Osteocyte (in vitro differentiated cells): ENCODE measurements at regions not wholly inside any gene's neighbourhood (a gene's known extent, or its start where the extent isn't known, plus 50 kb on each side); places are given as distances from the start of the nearest gene placed in this dataset.
A peak's percentile ranks its signal among the peaks of the same experiment; 100 is the strongest.

Source experiments
- DNase-seq: peaks from one replicate; pipeline ENCODE4 v3.0.0; 2021; ENCODE audit warnings: mixed read lengths; ENCODE audit not compliant: unreplicated experiment; ENCODE audit errors: extremely low spot score
- H3K27ac Mint-ChIP-seq: one replicate; pipeline ENCODE4 v1.8.0; 2021; ENCODE audit warnings: mild to moderate bottlenecking, mixed read lengths; ENCODE audit not compliant: unreplicated experiment
- H3K27me3 Mint-ChIP-seq: one replicate; pipeline ENCODE4 v1.8.0; 2021; ENCODE audit warnings: mixed read lengths; ENCODE audit not compliant: unreplicated experiment
- H3K36me3 Mint-ChIP-seq: one replicate; pipeline ENCODE4 v1.8.0; 2021; ENCODE audit warnings: mixed read lengths; ENCODE audit not compliant: unreplicated experiment
- H3K4me1 Mint-ChIP-seq: one replicate; pipeline ENCODE4 v1.8.0; 2021; ENCODE audit warnings: mixed read lengths; ENCODE audit not compliant: unreplicated experiment
- H3K4me3 Mint-ChIP-seq: one replicate; pipeline ENCODE4 v1.8.0; 2021; ENCODE audit warnings: mild to moderate bottlenecking, moderate library complexity, mixed read lengths; ENCODE audit not compliant: unreplicated experiment
- H3K9me3 Mint-ChIP-seq: one replicate; pipeline ENCODE4 v1.8.0; 2021; ENCODE audit warnings: mixed read lengths; ENCODE audit not compliant: unreplicated experiment
- TF ChIP-seq, protein P1 (sequence below): fragments of 200-600 bp; sonication (generic); IDR thresholded peaks from 2 replicates; pipeline ENCODE4 v1.5.0; 2021; ENCODE audit warnings: antibody characterized with exemption, mild to moderate bottlenecking, moderate library complexity

DNA sequence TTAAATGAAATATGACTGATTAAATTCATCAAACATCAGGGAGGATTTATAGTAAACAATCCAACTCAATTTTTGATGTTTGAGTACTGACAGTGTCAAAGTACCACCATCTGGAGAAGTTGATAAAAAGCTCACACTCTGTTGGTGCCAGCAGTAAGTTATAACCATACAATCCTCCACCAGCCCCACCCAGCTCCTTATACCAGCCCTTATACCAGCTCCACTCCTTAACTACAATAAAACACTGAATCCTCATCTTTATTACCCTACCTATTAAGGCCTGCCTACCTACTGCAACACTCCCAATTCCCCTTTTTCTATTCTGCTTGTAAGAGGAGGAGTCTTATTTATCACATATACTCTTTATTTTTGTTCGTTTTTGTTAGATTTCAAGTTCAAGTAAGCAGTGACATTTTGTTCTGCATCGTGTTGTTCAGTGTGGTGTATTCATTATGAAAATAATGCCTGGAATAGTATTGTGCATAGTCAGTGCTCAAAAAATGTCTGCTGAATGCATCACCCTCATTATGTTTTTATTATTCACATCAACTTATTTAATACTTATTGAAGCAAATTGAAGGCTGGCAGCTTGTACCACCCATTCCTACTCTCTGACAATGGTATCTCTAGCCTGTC, 954.7 kb upstream of the ADGRB3 start:
- Mint-ChIP-seq H3K4me1 (peaks cover 28% of the 10 kb centered on the region), H3K27me3 (no peaks in the 10 kb centered on the region), H3K36me3 (peaks cover 15% of the 10 kb centered on the region), H3K27ac (peak overlapping the region; percentile 77), H3K4me3 (no peak overlapping the region), H3K9me3 (peaks cover 12% of the 10 kb centered on the region)
- TF ChIP-seq, protein P1, sequence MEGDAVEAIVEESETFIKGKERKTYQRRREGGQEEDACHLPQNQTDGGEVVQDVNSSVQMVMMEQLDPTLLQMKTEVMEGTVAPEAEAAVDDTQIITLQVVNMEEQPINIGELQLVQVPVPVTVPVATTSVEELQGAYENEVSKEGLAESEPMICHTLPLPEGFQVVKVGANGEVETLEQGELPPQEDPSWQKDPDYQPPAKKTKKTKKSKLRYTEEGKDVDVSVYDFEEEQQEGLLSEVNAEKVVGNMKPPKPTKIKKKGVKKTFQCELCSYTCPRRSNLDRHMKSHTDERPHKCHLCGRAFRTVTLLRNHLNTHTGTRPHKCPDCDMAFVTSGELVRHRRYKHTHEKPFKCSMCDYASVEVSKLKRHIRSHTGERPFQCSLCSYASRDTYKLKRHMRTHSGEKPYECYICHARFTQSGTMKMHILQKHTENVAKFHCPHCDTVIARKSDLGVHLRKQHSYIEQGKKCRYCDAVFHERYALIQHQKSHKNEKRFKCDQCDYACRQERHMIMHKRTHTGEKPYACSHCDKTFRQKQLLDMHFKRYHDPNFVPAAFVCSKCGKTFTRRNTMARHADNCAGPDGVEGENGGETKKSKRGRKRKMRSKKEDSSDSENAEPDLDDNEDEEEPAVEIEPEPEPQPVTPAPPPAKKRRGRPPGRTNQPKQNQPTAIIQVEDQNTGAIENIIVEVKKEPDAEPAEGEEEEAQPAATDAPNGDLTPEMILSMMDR: no peak
- DNase-seq: no peak

DNA sequence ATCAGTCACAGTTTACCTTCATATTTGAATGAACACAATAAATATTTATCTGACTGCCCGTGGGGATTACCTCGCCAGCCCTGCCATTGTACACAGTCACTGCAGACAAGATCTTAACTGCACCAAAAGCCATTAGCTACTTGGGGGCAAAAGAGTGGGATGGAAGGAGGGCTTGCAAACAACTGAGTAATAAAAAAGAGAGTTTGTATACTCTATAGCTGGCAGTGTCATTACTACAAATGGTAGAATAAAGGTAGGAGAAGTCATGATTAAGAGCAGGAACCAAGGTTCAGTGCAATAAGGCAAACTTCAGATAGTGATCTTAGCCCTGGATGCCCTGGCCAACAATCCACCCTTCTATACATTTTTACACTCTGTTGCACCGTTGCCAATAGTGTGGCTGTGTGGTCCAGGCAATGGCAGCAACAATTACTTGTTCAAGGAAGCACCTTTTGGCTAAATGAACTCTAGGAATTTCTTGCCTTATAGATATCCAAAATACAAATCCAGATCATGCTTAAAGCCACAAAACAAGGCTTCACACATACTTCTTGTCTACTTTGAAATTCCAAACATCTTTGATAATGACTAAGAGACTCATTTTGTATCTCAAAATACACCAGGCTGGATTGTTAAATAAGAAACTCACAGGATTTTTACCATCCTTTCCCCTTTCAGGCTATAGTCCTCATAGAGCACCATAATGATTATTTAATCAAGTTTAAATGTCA, 955.4 kb upstream of the ADGRB3 start:
- TF ChIP-seq, protein P1: no peak
- H3K4me3 Mint-ChIP-seq: no peak overlapping the region
- peak overlapping the region; percentile 77 for H3K27ac Mint-ChIP-seq
- peaks cover 19% of the 10 kb centered on the region for H3K9me3 Mint-ChIP-seq
- H3K4me1 Mint-ChIP-seq: peaks cover 28% of the 10 kb centered on the region
- H3K27me3 Mint-ChIP-seq: no peaks in the 10 kb centered on the region
- no peak for DNase-seq
- peaks cover 19% of the 10 kb centered on the region for H3K36me3 Mint-ChIP-seq

DNA sequence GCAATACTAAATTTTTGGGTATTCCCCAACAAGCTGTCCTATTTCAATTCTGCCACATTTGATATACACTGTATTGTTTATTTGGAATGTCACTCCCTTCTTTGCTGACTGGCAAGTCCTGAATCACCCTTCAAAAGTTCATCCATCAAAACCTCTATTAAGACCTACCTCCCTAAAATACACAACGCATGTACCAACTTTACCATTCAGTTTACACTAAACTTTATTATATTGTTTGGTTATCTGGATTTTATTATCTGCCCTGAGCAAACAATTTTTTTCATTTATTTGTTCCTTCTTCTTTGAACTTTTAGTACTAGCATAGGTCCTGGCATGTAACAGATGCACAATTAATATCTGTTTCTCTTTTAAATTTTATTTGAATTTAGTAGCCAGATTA, 958.2 kb upstream of the ADGRB3 start:
- Mint-ChIP-seq H3K4me1 (peaks cover 22% of the 10 kb centered on the region), H3K4me3 (no peak overlapping the region), H3K27me3 (no peaks in the 10 kb centered on the region), H3K36me3 (peaks cover 25% of the 10 kb centered on the region), H3K27ac (no peak overlapping the region), H3K9me3 (peaks cover 27% of the 10 kb centered on the region)
- TF ChIP-seq, protein P1: no peak
- DNase-seq: no peak

DNA sequence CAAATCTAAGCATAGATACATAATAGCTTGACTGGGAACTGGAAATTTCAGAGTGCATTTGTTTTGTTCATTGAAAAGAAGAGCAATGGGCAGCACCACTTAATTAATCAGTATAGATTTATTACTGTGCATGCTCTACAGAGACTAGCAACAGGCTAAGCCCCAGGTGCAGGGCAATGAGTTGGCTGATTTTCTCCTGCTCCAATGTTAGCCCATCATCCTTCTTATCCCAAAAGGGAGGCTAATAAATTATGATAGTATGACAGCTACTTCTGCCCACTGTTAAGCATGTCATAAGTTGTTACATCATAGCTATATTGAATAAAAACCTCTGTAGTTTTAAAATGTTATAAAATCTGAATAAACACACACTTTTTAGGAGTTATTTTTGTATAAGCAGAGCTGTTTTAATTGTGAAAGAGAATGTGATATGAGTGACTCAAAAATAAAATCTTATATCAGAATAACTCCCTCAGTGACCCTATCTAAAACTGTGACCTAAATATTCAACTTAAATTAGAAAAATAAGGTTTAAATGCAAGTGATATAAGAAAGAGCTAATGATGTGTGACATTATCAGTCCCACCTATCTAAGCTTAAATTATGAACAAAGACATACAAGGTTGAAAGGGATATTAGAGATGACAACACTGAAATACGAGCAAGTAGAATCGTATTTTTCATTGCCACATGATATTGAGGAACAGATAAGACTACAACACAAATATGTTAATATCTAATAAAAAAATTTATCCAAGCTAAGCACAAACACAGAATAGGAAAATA, 967.3 kb upstream of the ADGRB3 start:
- peaks cover 14% of the 10 kb centered on the region for H3K4me1 Mint-ChIP-seq
- H3K27me3 Mint-ChIP-seq: no peaks in the 10 kb centered on the region
- H3K27ac Mint-ChIP-seq: no peak overlapping the region
- no peak overlapping the region for H3K4me3 Mint-ChIP-seq
- DNase-seq: no peak
- H3K9me3 Mint-ChIP-seq: peaks cover 18% of the 10 kb centered on the region
- peaks cover 9% of the 10 kb centered on the region for H3K36me3 Mint-ChIP-seq
- TF ChIP-seq, protein P1: no peak
